Cardiac fibroblast (primary cell): ENCODE measurements at regions not wholly inside any gene's neighbourhood (a gene's known extent, or its start where the extent isn't known, plus 50 kb on each side); places are given as distances from the start of the nearest gene placed in this dataset.
"Not testable (repeated sequence)": the region's sequence is repeated elsewhere in the genome, so short reads cannot be mapped to it uniquely, and the experiment has no call there.

Experiments used
- DNase-seq, 2 donors: peaks; one replicate each; pipeline versions ENCODE4 v3.0.0 to v3.0.0-alpha.2; 2010; ENCODE audit warnings: low read depth in 2 of 2
- H3K4me3 ChIP-seq, 2 donors: replicated peaks in 1 of 2; 1 replicate in 1 of 2; 2 replicates in 1 of 2; pipeline ENCODE4 v1.5.1; 2011; ENCODE audit warnings: low read depth in 2 of 2, low read length in 2 of 2, mild to moderate bottlenecking in 2 of 2, moderate library complexity in 1 of 2
- CTCF ChIP-seq: IDR thresholded peaks from one replicate; pipeline ENCODE4 v1.5.1; 2011; ENCODE audit warnings: low read depth, mild to moderate bottlenecking, low read length, inconsistent platforms

- no peak for TF ChIP-seq CTCF
- DNase-seq: no peak
- H3K4me3 ChIP-seq: no peak overlapping the region
Observed at GRCh38 chr6:141398949-141399348, 733.8 kb upstream of the GJE1 start.

DNA sequence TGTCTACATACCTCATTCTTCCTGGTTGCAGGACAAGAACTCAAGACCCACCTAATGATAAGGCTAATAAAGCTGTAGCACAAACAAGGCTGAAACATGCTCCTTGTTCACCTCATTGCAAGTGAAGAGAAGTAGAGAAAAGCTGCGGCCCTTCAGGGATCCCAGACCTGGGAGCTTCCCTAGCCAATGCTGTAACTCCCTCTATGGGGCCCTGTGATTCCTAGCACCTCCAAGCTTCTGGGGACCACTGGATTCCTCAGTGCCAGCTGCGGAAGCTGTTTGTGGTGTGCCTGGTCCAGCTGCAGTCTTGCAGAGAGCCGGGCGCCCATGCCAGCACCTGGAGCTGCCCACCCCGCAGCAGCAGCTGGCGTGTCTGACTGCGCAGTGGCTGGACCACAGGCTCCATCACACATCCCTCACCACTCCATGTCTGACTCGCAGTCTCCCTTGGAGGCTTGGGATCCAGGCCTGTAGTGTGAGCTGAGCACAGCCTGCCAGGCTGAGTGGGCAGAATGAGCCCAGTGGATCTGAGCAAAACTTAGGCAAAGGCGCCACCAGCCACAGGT, 737.2 kb upstream of the GJE1 start:
- no peak for TF ChIP-seq CTCF
- DNase-seq: no peak
- H3K4me3 ChIP-seq: no peak overlapping the region

DNA sequence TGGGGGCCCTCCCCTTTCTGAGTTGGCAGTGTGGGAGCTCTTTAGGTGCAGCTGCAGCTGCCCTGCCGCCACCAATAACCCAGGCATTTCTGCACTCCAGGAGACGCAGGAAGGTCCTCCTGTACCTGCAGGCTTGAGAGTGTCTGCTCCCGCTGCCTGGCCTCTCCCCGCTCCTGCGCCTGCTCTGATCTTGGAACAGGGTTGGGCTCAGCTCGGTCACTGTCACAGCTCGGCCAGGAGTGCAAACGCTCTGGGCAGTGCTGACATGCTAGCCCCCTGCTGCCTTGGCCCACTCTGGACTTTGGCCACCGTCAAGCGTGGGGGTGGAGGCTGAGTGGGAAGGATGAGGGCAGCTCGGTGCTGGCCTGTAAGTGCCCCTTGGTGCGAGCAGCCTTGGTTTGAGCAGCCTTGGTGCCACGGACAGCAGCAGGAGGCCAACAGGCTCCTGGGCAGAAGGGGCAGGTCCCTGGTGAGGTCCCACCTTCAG, 738.1 kb upstream of the GJE1 start:
- H3K4me3 ChIP-seq: no peak overlapping the region
- no peak for DNase-seq
- TF ChIP-seq CTCF: no peak

GRCh38 chr6:141394125-141394536, 738.6 kb upstream of the GJE1 start:
- no peak overlapping the region for H3K4me3 ChIP-seq
- no peak for DNase-seq
- TF ChIP-seq CTCF: no peak

DNA sequence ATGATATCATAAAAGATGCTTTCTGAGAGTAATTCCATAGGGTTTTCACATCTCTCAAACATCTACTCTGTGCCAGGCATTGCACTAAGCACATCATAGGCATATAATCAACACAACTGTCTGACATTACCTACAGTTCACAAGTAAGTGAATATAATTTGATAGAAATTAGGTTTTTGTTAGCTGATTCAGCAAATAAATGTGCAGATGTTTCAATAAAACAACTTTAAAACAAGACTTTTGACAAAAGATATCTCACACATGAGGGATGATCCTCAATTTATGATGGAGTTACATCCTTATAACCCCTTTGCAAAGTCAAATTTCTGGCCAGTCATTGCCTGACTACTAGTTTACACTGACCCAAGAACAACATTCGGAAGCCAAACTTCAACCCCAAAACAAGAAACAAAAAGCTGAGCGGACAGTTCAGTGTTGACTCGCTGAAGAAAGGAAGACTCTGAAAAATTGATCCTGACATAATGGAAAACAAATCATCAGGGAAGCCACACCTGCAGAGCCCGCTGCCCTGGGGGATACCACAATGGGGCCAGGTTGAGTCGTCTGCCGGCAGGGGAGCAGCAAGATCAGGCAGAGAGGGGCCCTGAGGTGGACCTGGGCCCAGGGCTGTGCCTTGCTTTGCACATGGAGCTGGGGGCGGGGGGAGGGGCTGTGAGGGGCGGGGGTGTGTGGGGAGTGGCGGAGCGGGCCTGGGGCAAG, 739.2 kb upstream of the GJE1 start:
- no peak for TF ChIP-seq CTCF
- DNase-seq: no peak
- H3K4me3 ChIP-seq: no peak overlapping the region

GRCh38 chr6:141391135-141391534, 741.6 kb upstream of the GJE1 start:
- not testable (repeated sequence) for DNase-seq, H3K4me3 ChIP-seq

- no peak overlapping the region for H3K4me3 ChIP-seq
- DNase-seq: no peak
- TF ChIP-seq CTCF: no peak
Observed at GRCh38 chr6:141388666-141389065, 744.1 kb upstream of the GJE1 start.
